ENCODE measurements at regions not wholly inside any gene's neighbourhood (a gene's known extent, or its start where the extent isn't known, plus 50 kb on each side); places are given as distances from the start of the nearest gene placed in this dataset.

GRCh38 chr6:6405031-6405430 is 84.6 kb upstream of the F13A1 start:
- no peak for TF ChIP-seq CTCF (IDR thresholded peaks at IDR 0.05)
- no peak for TF ChIP-seq POLR2AphosphoS5 (IDR thresholded peaks at IDR 0.05; ENCODE audit: low read depth, low read length)
- no peak for TF ChIP-seq REST (IDR thresholded peaks at IDR 0.05; ENCODE audit: insufficient read depth in 1 of 2, low read depth in 2 of 2, low read length in 1 of 2)
- no peak for TF ChIP-seq TCF7L2 (IDR thresholded peaks at IDR 0.05; ENCODE audit: low read depth, low read length)
